ENCODE measurements at regions not wholly inside any gene's neighbourhood (a gene's known extent, or its start where the extent isn't known, plus 50 kb on each side); places are given as distances from the start of the nearest gene placed in this dataset.

- no peak for ATAC-seq
- POLR2A ChIA-PET, result no interaction called here
- H3K27me3 ChIP-seq (replicated peaks in 1 of 2; ENCODE audit: control insufficient read depth in 2 of 2, insufficient read depth in 2 of 2, low read length in 1 of 2), result peaks cover 12 to 28% of the 10 kb centered on the region in 2 experiments
- RAD21 ChIA-PET (ENCODE audit: unreplicated experiment), result no interaction called here
- no peak overlapping the region for H3K4me3 ChIP-seq
- BruUV-seq (replicated peaks), result no TSS peak
- no peaks in the 10 kb centered on the region; the same call in 1 of the 2 replicates for H4K20me1 ChIP-seq (ENCODE audit: control insufficient read depth, insufficient read depth)
- no peak overlapping the region for H3K27ac ChIP-seq (ENCODE audit: control insufficient read depth, insufficient read depth)
- H3K9ac ChIP-seq (ENCODE audit: control insufficient read depth, insufficient read depth, low read length), result no peak overlapping the region
- no peaks in the 10 kb centered on the region for H3K36me3 ChIP-seq (ENCODE audit: control insufficient read depth in 2 of 2, insufficient read depth in 2 of 2, low read length in 1 of 2)
- no peak overlapping the region for H3K4me2 ChIP-seq (ENCODE audit: control insufficient read depth, insufficient read depth)
- TF ChIP-seq ZBED1 (IDR thresholded peaks at IDR 0.05; ENCODE audit: borderline replicate concordance), result no peak
- TF ChIP-seq ASH2L (IDR thresholded peaks at IDR 0.05; ENCODE audit: borderline replicate concordance, low read depth), result no peak
- no peak for TF ChIP-seq BHLHE40 (IDR thresholded peaks at IDR 0.05; ENCODE audit: borderline replicate concordance in 1 of 2, low read depth in 2 of 2, low read length in 1 of 2)
- no peak for TF ChIP-seq PKNOX1 (IDR thresholded peaks at IDR 0.05)
- FAIRE-seq, result no peak
- H2AFZ ChIP-seq (ENCODE audit: control insufficient read depth, low read depth, low read length), result no peak overlapping the region
- intact Hi-C loops (cut with micrococcal nuclease; ENCODE audit: unreplicated experiment), result no loop called here
- DNase-seq (ENCODE audit: low read depth, low spot score), result no peak
- CTCF ChIA-PET, result no interaction called here
- SMC1A ChIA-PET (ENCODE audit: uncharacterized antibody, unreplicated experiment), result no interaction called here
- no peaks in the 10 kb centered on the region for H3K79me2 ChIP-seq (ENCODE audit: control insufficient read depth, insufficient read depth, low read length)
- WGBS (ENCODE audit: insufficient coverage, insufficient replicate concordance, low lambda C conversion rate, missing lambda C conversion rate), result 53% methylated on average over 5 of the region's 5 CpGs
- no peaks in the 10 kb centered on the region; the same call in 2 of the 3 replicates for H3K9me3 ChIP-seq (replicated peaks; ENCODE audit: control insufficient read depth, insufficient read depth, low read length)
- no peaks in the 10 kb centered on the region for H3K4me1 ChIP-seq (ENCODE audit: control insufficient read depth, insufficient read depth, low read length)
- in situ Hi-C loops (cut with MboI), result no loop called here
Measured at GRCh38 chr5:73297430-73297829, 124.4 kb downstream of the TMEM174 start.

GRCh38 chr5:73296772-73297171 is 123.8 kb downstream of the TMEM174 start:
- no peak overlapping the region for H3K4me2 ChIP-seq (ENCODE audit: control insufficient read depth, insufficient read depth)
- no peak overlapping the region for H3K27ac ChIP-seq (ENCODE audit: control insufficient read depth, insufficient read depth)
- no peak for FAIRE-seq
- RAD21 ChIA-PET (ENCODE audit: unreplicated experiment), result no interaction called here
- intact Hi-C loops (cut with micrococcal nuclease; ENCODE audit: unreplicated experiment), result no loop called here
- H3K9me3 ChIP-seq (replicated peaks; ENCODE audit: control insufficient read depth, insufficient read depth, low read length), result no peaks in the 10 kb centered on the region
- H4K20me1 ChIP-seq (ENCODE audit: control insufficient read depth, insufficient read depth), result no peaks in the 10 kb centered on the region; the same call in 1 of the 2 replicates
- H3K9ac ChIP-seq (ENCODE audit: control insufficient read depth, insufficient read depth, low read length), result no peak overlapping the region
- H3K4me3 ChIP-seq, result no peak overlapping the region
- DNase-seq (ENCODE audit: low read depth, low spot score), result no peak
- ATAC-seq, result no peak
- in situ Hi-C loops (cut with MboI), result no loop called here
- no TSS peak for BruUV-seq (replicated peaks)
- no peaks in the 10 kb centered on the region for H3K36me3 ChIP-seq (ENCODE audit: control insufficient read depth in 2 of 2, insufficient read depth in 2 of 2, low read length in 1 of 2)
- H3K4me1 ChIP-seq (ENCODE audit: control insufficient read depth, insufficient read depth, low read length), result no peaks in the 10 kb centered on the region
- peaks cover 12 to 28% of the 10 kb centered on the region in 2 experiments for H3K27me3 ChIP-seq (replicated peaks in 1 of 2; ENCODE audit: control insufficient read depth in 2 of 2, insufficient read depth in 2 of 2, low read length in 1 of 2)
- SMC1A ChIA-PET (ENCODE audit: uncharacterized antibody, unreplicated experiment), result no interaction called here
- POLR2A ChIA-PET, result no interaction called here
- 2% methylated on average over 4 of the region's 4 CpGs for WGBS (ENCODE audit: insufficient coverage, insufficient replicate concordance, low lambda C conversion rate, missing lambda C conversion rate)
- no peak overlapping the region for H2AFZ ChIP-seq (ENCODE audit: control insufficient read depth, low read depth, low read length)
- no peaks in the 10 kb centered on the region for H3K79me2 ChIP-seq (ENCODE audit: control insufficient read depth, insufficient read depth, low read length)
- CTCF ChIA-PET, result no interaction called here
- TF ChIP-seq PBX3 (IDR thresholded peaks at IDR 0.05; ENCODE audit: insufficient replicate concordance, low read depth, low read length) (no peak), RB1 (IDR thresholded peaks at IDR 0.05; ENCODE audit: borderline replicate concordance) (no peak), RAD51 (IDR thresholded peaks at IDR 0.05) (no peak), MTA3 (IDR thresholded peaks at IDR 0.05; ENCODE audit: borderline replicate concordance, low read length) (no peak), ZSCAN29 (IDR thresholded peaks at IDR 0.05) (no peak), REST (IDR thresholded peaks at IDR 0.05; ENCODE audit: low read depth, low read length) (no peak), EED (IDR thresholded peaks at IDR 0.05; ENCODE audit: low read depth) (no peak), IKZF2 (IDR thresholded peaks at IDR 0.05) (no peak), GABPA (IDR thresholded peaks at IDR 0.05; ENCODE audit: low read depth) (no peak), PAX8 (IDR thresholded peaks at IDR 0.05) (no peak)
